ENCODE measurements at regions not wholly inside any gene's neighbourhood (a gene's known extent, or its start where the extent isn't known, plus 50 kb on each side); places are given as distances from the start of the nearest gene placed in this dataset.
A peak's percentile ranks its signal among the peaks of the same experiment; 100 is the strongest.
"Not testable (repeated sequence)": the region's sequence is repeated elsewhere in the genome, so short reads cannot be mapped to it uniquely, and the experiment has no call there.

- DNase-seq (ENCODE audit: low read depth) = peak; percentile 32
These were observed 970.0 kb downstream of the MAT2B start for GRCh38 chr5:164475339-164475977.

GRCh38 chr5:164481270-164481669 lies 975.9 kb downstream of the MAT2B start:
- DNase-seq (ENCODE audit: low read depth) = no peak

DNA sequence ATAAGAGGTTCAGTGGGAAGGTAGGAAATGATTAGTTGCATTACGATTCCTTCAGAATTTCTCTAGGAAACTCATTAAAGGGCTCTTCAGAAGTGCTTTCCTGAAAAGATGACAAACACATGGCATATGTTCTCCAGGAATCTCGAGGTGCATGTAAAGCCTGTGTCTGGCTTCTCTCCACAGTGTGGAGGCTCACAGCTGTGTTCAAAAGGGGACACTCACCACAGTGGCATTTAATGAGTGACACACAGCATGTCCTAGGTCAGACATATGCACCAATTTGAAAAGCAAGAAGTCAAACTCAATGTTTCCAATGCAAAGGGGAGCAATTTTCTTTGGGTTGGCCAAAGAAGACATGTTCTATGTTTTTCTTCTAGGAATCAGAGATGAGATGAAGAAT lies 976.9 kb downstream of the MAT2B start:
- peak; percentile 8 for DNase-seq (ENCODE audit: low read depth)

- no peak for DNase-seq (ENCODE audit: low read depth)
These were observed 979.5 kb downstream of the MAT2B start for GRCh38 chr5:164484948-164485347.

DNA sequence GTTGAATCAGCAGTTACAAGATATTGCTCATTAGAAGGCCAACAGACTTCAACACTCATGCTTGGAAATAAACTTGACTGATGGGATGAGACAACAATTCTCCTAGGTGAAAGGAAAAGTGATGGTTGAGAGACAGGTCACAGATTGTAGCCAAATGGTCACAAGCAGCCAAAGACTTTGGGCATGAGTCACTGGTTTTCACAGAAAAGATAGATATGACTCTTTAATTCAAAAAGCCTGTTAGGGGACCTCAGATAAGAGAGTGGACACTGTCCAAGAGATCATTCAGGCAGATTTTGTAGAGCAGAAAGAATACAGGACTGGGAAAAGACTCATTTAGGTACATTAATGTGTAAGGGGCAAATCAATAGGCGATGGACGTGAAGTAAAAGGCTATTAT lies 982.5 kb downstream of the MAT2B start:
- DNase-seq (ENCODE audit: low read depth) = no peak

DNA sequence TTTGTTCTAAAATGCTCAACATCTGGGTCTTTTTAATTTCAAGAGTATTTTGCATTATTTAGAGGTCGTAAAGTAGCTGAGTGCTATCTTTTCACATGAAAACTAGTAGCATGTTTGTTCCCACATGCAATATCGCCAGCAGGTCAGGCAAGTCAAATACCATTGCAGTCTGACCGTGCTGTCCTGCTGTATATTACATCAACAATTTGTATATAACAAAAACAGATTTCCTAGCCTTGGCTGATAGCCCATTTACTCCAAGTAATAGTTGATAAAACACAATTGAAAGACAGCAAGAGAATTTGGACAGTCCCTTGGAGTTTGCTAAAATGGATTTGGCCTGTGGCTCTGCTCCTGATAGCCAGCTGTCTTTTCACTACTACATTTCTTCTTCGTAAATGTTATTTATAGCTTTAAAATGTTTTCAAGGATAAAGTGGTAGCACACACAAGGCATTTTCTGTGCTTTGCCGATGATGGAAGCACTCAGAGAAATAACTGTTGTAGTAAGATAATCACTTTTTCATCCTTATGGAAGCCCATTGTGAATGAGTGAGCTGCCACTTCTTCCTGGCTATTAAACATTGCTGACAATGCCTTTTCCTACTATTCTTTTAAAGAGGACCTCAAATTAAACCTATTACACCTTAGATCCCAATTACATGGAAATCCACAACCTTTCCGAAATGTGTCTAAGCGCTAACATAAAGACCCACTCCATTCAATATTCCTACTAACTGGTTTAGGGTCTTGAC lies 992.1 kb downstream of the MAT2B start:
- DNase-seq (ENCODE audit: low read depth) = no peak

DNA sequence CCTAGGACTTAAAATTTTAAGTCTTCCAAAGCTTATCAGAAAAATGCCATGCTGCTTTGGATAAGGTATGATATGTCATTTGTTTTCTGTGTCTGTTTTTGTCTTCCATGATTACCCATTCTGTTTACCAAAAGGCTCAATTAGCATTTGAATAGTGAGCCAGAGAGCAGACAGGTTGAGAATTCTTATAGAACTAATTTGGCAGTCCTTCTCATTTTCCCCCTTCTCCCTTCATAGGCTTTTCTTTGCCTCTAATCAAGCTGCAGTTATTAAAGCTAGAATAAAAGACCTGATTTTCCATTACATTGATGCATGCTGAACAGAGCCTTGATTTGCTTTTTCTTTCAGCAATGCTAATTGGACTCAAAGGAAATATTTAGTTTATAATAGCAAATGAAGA lies 993.0 kb downstream of the MAT2B start:
- DNase-seq (ENCODE audit: low read depth) = no peak

- no peak for DNase-seq (ENCODE audit: low read depth)
These were observed 995.4 kb downstream of the MAT2B start for GRCh38 chr5:164500856-164501255.

DNA sequence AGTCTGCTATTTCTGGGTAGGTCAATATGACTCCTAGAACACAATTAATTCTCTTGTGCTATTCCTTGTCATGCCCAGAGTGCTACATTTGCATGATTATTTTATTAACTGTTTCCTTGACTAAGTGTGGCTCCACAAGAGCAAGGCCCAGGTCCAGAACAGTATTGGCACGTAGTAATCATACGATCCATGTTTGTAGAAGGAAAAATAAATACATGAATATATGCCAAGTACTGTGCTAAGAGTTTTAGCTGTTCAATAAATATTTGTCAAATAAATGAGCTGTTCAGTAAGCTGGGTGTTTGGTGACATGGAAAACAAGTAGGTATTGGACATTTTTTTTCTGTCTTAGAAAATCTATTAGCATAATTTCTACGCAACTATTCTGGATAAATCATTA lies 995.9 kb downstream of the MAT2B start:
- DNase-seq (ENCODE audit: low read depth) = no peak

DNA sequence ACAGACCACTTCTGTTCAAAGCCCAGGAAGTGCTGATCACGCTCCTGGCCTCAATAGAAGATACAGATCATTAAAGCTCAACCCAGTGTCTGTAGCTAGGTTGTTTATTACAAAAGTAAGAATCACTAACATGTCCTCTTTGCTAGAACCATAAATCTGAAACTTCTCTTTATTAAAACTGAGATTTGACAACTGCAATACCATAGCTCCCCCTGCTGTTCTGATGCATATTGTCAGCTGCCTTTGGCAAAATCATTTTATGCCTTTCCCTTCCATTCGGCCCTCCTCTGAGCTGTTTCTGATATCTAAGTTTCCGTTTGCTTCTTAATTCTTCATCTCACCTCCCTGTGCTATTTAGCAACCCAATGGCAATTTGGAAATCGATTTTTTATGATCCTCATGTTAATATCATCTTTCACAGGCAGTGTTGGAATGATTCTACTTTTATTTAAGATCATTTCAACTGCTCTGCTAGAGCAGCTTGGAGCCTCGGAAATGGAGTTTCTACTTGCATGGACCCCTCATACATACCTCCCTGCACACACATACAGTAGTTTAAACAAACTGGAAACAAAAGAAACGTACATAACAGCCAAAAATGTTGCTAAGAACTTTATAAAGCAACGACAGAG lies 998.8 kb downstream of the MAT2B start:
- peak; percentile 75 for DNase-seq (ENCODE audit: low read depth)

GRCh38 chr5:164505791-164506190 lies 1000.4 kb downstream of the MAT2B start:
- DNase-seq (ENCODE audit: low read depth) = no peak

DNA sequence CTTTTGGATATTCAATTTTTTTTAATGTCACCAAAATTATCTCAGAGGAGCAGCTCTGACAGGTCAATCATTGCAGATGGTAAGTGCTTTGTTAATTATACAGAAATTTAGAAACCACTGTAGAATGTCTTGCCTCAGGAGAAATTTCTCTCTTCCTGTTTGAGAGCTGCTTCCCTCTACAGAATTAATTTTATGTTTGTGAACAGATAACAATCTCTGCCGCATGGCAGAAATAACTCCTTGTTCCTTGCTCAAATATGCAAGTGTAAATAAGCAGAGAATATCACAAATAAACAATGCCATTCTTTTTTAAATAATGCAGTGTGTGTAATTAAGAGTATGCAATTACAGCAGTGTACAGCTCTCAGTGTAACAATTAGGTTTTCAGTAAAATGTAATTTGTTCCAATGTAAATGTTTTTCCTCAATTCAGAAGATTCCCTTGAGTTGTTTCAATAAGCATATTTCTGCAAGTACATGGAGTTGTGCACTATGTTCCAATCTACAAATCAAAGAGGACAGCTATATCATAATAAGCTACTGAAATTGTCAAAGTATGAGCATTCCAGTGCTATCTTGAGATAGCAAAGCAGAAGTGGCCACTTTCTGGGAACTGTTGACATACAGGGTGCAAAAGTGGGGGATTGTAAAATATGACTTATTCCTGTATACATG lies 1012.8 kb downstream of the MAT2B start:
- DNase-seq (ENCODE audit: low read depth) = no peak

DNA sequence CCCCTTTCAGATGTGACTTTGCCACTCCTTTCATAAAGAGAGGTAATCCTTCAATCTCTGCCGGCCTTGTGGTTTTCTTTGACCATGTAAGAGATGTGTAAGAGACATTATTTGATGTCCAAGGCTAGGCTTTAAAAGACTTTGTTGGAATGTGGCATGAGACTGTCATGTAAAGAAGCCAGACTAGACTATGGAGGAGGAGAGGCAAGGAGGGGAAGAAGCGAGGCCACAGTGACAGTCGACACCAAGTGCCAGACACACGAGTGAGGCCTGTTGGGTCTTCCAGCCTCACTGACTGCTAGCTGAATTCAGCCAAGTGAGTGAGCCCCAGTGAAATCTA lies 1013.3 kb downstream of the MAT2B start:
- no peak for DNase-seq (ENCODE audit: low read depth)

DNA sequence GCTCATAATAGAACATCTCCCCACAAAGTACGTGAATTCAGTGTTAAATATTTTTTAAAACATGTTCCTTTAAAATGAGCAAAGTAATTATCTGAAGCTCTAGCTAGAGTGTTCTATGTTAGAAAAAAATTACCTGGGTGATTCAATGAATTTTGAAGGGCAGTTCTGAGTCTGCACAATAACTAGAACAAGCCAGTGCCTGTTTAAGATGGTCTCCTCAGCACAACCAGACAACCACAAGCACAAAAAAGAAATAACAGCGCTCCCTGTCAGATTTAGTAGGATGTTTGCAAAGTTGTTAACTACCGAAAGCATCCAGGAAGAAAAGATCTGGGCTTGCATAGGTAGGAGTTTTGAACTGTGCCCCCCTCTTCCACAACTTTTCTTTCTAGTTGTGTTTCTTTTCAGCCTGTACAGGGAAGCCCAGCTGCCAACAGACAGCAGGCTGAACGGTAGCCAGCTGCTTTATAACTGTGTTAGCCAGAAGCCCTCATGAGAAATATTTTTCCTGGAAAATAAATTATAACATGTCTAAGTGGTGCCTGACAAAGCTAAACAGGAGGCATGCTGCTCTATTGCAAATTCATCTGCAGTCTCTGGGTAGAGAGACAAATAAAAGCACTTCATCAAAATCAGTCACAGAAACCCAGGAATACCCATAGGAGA lies 1026.9 kb downstream of the MAT2B start:
- DNase-seq (ENCODE audit: low read depth) = no peak

- not testable (repeated sequence) for DNase-seq (ENCODE audit: low read depth)
These were observed 1028.0 kb downstream of the MAT2B start for GRCh38 chr5:164533426-164533825.

DNA sequence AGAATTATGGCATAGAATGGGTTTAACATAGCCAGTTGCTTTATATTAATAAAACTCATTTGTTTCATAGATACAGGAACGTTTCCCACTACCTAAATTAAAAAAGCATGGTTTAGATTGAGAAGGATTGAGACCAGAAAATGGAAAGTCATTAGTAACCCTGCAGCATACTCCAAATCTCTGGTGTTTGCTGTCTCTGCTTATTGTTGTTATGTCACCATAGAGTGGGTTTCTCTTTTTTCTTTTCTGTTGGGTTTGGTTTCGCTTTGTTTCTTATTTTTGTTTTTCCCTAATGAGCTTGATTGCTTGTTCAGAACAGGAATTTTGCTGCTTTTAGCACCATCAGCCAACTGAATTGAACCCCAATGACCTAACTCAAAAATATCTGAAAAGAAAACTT lies 1034.8 kb downstream of the MAT2B start:
- no peak for DNase-seq (ENCODE audit: low read depth)

- no peak for DNase-seq (ENCODE audit: low read depth)
These were observed 1040.1 kb downstream of the MAT2B start for GRCh38 chr5:164545507-164545906.

GRCh38 chr5:164553851-164554250 lies 1048.4 kb downstream of the MAT2B start:
- DNase-seq (ENCODE audit: low read depth) = no peak

- DNase-seq (ENCODE audit: low read depth) = no peak
These were observed 1050.4 kb downstream of the MAT2B start for GRCh38 chr5:164555809-164556208.

DNA sequence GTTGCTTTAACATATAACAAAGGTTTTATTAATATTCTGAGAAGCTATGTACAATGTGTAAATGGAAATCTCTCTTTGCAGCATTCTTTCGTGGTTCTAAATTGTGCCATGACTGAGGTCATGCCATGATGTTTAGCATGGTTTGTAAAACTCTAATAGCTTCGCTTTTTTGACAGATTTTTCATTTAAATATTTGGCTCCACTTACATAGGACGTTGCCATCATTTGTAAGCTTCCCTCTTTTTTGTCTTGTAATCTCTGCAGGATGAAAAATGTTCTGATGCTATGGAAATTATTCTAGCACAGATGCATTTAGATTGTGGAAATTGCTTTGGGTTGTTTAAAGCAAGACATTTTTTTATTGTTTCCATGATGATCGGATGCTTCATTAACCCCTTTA lies 1054.8 kb downstream of the MAT2B start:
- no peak for DNase-seq (ENCODE audit: low read depth)

All from myocyte (in vitro differentiated cells).